HPDE6-E6E7 (cell line): ENCODE measurements at regions not wholly inside any gene's neighbourhood (a gene's known extent, or its start where the extent isn't known, plus 50 kb on each side); places are given as distances from the start of the nearest gene placed in this dataset.

Experiments used
- DNase-seq: peaks from one replicate; pipeline ENCODE4 v3.0.0; 2011; ENCODE audit warnings: missing footprints; ENCODE audit errors: extremely low spot score

DNA sequence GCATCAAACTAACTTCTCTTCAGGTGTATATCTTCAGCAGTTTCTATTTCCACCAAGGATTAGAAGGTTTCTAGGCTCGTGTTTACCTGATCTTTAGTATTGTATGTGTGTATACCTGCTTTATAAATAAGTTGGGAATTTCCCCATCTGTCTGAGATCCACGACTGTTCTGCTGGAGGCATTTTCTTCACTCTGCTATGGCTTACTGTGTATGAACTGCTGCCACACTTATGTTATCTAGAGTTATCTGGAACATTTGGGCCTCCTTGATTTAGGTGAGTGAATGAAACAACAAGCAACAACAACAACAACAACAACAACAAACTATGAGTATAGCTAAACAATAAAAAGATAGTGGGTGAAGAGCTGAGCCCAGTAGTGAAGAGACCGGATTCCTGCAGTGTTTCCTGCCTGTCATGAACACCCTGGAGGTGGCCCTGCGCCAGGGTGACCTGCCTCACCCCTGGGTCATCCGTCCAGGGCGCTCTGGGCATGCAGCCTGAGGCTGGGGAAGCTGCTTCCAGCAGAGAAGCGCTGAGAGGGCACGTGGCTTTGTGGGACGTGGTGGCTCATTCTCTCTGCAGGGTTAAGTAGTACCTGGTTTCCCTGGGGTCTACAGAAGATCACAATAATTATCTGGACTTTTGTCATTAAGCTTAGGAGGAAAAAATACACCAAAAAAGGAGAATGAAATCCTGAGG, 56.1 kb upstream of the GATA6 start:
- no peak for DNase-seq

DNA sequence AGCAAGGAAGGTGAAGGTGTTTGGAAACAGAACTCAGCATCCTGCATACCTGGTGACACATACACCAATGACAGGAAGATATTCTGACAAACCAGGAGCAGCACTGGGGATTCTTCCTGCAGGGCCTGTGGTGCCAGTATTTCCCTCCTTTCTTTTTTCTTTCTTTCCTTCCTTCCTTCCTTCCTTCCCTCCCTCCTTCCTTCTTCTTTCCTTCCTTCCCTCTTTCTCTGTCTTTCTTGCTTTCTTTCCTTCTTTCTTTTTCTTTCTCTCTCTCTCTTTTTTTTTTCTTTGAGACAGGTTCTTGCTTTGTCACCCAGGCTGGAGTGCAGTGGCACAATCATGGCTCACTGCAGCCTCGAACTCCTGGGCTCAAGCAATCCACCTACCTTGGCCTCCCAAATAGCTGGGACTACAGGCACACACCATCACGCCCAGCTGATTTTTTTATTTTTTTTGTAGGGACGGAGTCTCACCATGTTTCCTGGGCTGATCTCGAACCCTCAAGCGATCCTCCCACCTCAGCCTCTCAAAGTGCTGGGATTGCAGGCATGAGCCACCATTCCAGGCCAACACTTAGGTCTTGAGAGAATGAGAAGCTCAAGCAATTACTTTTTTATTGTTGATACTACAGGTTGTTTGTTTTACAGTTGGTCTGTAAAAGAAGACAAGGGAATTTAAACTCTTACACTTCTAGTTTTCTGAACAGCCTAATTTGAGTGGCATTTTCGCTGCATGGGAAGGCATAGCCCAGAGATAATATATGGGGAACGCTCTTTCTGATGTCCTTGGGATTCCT, 54.7 kb upstream of the GATA6 start:
- no peak for DNase-seq

DNA sequence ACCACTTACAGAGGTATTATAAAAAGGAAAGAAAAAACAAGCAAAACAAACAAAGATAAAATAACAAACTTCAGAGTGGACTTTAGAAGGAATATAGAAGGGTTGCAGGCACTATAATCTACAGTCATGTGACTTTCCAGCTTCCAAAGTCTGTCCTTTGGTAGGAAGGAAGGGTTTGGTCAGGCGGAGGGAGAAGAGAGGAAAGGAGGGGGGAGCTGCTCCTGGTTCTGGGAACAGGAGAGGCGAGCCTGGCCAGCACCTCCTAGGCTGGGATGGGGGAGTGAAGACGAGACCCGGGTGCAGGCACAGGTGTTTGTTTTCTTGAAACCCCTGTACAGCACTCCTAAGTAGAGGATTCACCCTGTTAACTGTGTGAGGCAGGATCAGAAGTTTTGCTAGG, 53.8 kb upstream of the GATA6 start:
- no peak for DNase-seq
